Stimulated activated effector memory CD8-positive, alpha-beta T cell treated with anti-CD3 and anti-CD28 coated beads, Interleukin-12 subunit alpha, Interleukin-12 subunit beta, amount 100 ng/mL, for 72 hours (primary cell): ENCODE measurements at regions not wholly inside any gene's neighbourhood (a gene's known extent, or its start where the extent isn't known, plus 50 kb on each side); places are given as distances from the start of the nearest gene placed in this dataset.

ENCODE experiments used
- ATAC-seq: fragments of 150-1000 bp; cut with Tn5 transposase; 2 replicates; pipeline ENCODE4 v1.10.0; 2021
- DNase-seq, 2 donors: peaks; one replicate each; pipeline ENCODE4 v3.0.0; 2021 to 2022; ENCODE audit warnings: low spot score in 2 of 2
- H3K27ac Mint-ChIP-seq: one replicate; pipeline ENCODE4 v1.8.0; 2022; ENCODE audit warnings: mild to moderate bottlenecking, mixed read lengths
- H3K36me3 Mint-ChIP-seq: one replicate; pipeline ENCODE4 v1.8.0; 2022; ENCODE audit warnings: mild to moderate bottlenecking, mixed read lengths
- H3K4me1 Mint-ChIP-seq: one replicate; pipeline ENCODE4 v1.8.0; 2022; ENCODE audit warnings: mixed read lengths
- H3K4me3 Mint-ChIP-seq: one replicate; pipeline ENCODE4 v1.8.0; 2022; ENCODE audit warnings: mild to moderate bottlenecking, mixed read lengths
- H3K9me3 Mint-ChIP-seq: one replicate; pipeline ENCODE4 v1.8.0; 2022; ENCODE audit warnings: mixed read lengths

DNA sequence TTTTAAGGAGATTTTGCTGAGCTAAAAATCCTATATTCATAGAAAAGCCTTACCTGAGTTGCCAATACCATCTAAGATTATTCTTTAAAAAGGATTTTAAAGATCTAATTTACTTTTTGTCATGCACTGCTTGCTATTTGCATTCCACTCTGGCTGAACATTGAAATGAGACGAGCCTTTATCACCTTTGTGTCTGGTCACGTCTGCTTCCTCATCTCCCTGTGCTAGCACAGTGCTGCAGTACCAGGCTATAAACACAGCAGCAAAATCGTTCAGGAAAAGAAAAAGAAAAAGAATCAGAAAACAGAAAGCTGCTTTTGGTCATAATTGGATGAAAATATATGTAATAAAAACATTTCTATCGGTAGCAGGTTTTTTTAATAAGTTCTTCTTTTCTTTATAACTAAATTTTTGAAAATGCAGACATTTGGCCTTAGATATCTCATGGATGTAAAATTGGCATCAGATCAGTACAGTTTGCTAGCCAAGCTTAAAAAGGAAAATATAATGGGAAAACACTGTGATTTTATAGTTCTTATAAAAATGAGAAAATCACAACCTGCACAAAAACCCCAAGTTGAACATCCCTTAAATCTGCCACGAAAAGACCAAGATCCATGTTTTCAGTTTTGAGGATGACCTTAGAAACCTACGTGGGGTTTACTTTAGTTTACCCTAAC is 735.7 kb upstream of the CXADR start:
- Mint-ChIP-seq H3K4me1 (no peaks in the 10 kb centered on the region), H3K9me3 (peaks cover 19% of the 10 kb centered on the region), H3K4me3 (no peak overlapping the region), H3K27ac (no peak overlapping the region), H3K36me3 (no peaks in the 10 kb centered on the region)
- DNase-seq, result no peak
- ATAC-seq, result no peak

DNA sequence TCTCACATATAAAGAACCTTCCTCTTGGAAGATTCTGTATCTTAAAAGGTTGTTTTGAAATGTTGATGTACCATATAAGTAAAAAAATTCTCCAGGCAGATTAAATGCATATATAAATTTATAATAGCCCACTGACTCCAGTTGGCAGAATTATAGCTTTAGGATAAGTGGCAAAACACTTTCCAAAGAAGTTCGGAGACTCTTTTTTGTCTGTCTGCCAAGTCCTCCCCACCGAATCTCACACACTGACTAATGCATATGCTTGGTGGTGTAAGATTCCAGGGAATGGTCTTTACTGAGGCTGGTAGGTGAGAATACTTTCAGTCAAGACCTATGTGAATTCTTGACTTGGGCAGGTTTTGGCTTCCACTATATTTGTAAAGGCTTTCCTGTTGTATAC is 724.3 kb upstream of the CXADR start:
- no peak for DNase-seq
- Mint-ChIP-seq H3K4me3 (no peak overlapping the region), H3K27ac (no peak overlapping the region), H3K9me3 (peaks cover 9% of the 10 kb centered on the region), H3K4me1 (no peaks in the 10 kb centered on the region), H3K36me3 (no peaks in the 10 kb centered on the region)
- ATAC-seq, result no peak

DNA sequence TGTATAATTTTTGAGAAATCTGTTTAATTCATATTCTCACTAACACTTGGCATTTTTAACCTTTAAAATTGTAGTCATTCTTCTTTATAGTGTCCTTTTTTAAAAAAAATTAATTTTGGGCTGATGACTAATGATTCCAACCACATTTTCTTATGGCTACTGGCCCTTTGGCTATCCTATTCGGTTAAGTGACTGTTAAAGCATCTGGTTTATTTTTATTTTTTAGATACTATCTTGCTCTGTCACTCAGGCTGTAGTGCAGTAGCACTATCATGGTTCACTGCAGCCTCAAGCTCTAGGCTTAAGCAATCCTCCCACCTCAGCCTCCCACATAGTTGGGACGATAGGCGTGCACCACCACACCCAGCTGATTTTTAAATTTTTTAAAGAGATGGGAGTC is 723.2 kb upstream of the CXADR start:
- no peak for DNase-seq
- ATAC-seq, result no peak
- no peaks in the 10 kb centered on the region for H3K36me3 Mint-ChIP-seq
- no peak overlapping the region for H3K27ac Mint-ChIP-seq
- H3K4me3 Mint-ChIP-seq, result no peak overlapping the region
- no peaks in the 10 kb centered on the region for H3K4me1 Mint-ChIP-seq
- peaks cover 9% of the 10 kb centered on the region for H3K9me3 Mint-ChIP-seq

DNA sequence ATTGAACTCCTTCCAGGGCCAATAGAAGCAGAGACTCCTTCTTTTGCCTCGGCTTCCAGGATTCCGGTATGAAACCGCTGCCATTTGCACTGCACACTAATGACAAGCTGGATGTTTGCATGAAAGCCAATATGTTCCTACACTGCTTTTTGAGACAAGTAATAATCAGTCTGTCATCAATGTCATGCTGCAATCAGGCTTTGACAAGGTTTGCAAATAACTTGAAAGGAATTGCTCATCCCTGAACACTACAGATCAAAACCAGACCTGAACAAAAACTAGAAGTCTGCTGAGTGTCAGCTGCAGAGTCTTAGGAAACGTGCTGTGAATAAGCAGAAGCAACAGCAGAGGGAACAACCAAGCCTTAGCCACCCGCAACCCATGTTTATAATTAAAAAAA is 720.7 kb upstream of the CXADR start:
- H3K9me3 Mint-ChIP-seq, result peaks cover 9% of the 10 kb centered on the region
- no peaks in the 10 kb centered on the region for H3K4me1 Mint-ChIP-seq
- no peak overlapping the region for H3K27ac Mint-ChIP-seq
- DNase-seq (no peak), ATAC-seq (no peak)
- H3K4me3 Mint-ChIP-seq, result no peak overlapping the region
- H3K36me3 Mint-ChIP-seq, result no peaks in the 10 kb centered on the region

DNA sequence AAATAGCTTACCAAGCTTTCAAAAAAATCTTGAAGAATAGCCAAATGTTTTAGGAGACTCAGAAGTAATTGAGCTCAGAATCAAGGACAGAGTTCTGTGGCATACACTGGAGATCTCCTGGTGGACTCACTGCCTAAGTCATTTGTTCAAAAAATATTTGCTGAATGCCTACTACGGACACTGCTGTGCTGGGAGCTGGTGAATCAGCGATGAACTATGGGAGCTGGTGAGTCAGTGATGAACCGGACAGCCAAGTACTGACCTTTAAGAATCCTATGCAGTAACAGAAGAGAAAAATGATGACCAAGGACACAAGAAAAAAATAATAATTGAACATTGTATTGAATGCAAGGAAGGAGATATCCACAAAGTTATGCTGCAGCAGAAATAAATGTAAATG is 717.9 kb upstream of the CXADR start:
- DNase-seq (no peak), ATAC-seq (no peak)
- no peaks in the 10 kb centered on the region for H3K36me3 Mint-ChIP-seq
- peaks cover 7% of the 10 kb centered on the region for H3K9me3 Mint-ChIP-seq
- no peaks in the 10 kb centered on the region for H3K4me1 Mint-ChIP-seq
- H3K4me3 Mint-ChIP-seq, result no peak overlapping the region
- no peak overlapping the region for H3K27ac Mint-ChIP-seq

DNA sequence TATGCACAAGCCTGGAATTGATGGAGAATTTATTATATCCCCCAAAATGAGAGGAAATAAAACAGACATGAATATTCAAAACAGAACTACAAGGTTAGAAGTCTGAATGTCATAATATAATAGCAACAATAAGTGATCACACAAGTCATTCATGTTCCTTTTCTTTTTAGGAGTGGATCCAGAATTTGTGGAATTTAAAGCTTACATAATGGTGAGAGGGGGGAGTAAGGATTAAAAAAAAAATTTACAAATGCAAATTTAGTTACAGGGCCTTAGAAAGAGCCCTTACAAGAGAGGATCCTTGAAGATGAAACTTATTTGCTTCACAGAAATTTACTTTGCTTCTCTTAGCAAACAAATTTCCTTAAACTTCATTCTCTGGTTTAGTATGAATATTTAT is 716.1 kb upstream of the CXADR start:
- ATAC-seq (no peak), DNase-seq (no peak)
- H3K4me1 Mint-ChIP-seq, result no peaks in the 10 kb centered on the region
- no peak overlapping the region for H3K27ac Mint-ChIP-seq
- no peaks in the 10 kb centered on the region for H3K36me3 Mint-ChIP-seq
- no peak overlapping the region for H3K4me3 Mint-ChIP-seq
- peaks cover 10% of the 10 kb centered on the region for H3K9me3 Mint-ChIP-seq

DNA sequence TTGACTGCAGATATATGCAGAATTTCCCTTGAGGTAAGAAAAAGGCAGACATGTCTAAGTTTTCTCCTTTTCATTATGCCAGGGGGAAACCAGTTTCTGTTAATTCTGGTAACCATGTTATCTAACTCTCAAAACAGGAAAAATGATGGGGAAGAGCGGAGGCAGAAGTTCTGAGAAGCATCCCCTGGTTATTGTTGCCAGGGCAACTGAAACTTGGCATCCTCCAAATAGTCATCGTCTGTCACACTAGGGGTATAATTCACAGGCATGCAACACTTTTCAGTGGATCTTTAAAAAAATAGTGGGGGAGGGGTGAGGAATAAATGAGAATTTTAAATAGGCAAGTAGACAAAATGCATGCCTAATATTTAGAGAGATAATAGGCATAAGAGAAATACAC is 715.3 kb upstream of the CXADR start:
- H3K27ac Mint-ChIP-seq, result no peak overlapping the region
- no peak overlapping the region for H3K4me3 Mint-ChIP-seq
- peaks cover 10% of the 10 kb centered on the region for H3K9me3 Mint-ChIP-seq
- no peaks in the 10 kb centered on the region for H3K36me3 Mint-ChIP-seq
- ATAC-seq, result no peak
- no peak for DNase-seq
- no peaks in the 10 kb centered on the region for H3K4me1 Mint-ChIP-seq

DNA sequence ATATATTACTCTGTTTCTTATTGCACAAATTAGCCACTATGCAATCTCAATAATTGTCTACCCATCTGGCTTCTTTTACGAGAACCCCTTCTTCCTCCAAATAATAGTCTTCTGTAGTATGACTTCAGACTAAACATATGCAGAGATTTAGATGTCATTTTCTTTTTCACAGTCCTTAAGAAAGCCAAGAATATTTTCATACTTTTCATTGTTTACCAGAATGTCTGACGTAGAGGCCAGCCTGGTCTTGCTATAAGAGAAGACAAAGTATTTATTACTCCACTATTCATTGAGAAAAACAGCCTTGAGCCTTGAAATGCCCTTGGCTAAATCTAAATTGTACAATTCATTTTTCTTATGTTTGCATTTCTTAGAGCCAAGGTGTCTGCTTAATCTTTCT is 714.9 kb upstream of the CXADR start:
- peaks cover 10% of the 10 kb centered on the region for H3K9me3 Mint-ChIP-seq
- no peak for ATAC-seq
- H3K4me1 Mint-ChIP-seq, result no peaks in the 10 kb centered on the region
- no peak overlapping the region for H3K4me3 Mint-ChIP-seq
- H3K36me3 Mint-ChIP-seq, result no peaks in the 10 kb centered on the region
- no peak for DNase-seq
- no peak overlapping the region for H3K27ac Mint-ChIP-seq

DNA sequence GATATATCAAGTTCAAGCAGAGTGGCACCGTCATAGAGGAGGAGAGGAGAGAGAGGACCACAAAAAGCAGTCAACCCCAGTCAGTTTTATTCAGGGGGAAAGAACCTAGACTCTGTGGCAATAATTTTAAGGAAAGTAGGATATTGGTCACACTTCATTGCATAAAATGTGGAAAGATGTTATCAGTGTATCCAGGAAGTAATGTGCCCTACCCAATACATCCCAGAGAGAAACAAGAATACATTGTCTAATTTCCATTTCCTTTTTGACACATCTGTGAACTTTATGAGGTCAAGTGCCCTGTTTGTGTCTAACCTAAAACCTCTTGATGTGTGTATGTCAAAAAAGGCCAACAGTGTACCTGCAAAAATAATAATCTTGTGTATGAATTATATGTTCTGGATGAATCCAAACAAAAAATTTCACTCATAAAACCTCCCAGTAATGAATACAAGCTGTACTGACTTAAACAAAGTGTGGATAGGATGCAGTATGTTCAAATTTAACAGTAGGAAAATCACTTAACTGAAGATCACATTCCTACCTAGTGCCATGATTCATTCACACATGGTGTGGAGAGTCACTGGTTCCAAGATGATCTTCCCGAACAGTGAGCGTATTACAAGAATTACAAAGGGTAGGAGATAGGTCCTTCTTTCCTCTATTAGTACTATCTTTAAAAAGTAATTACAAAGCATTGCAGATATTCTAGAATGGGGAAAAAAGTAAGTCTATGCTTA is 712.1 kb upstream of the CXADR start:
- Mint-ChIP-seq H3K9me3 (peaks cover 14% of the 10 kb centered on the region), H3K27ac (no peak overlapping the region), H3K4me3 (no peak overlapping the region), H3K4me1 (no peaks in the 10 kb centered on the region), H3K36me3 (no peaks in the 10 kb centered on the region)
- ATAC-seq, result no peak
- no peak for DNase-seq

DNA sequence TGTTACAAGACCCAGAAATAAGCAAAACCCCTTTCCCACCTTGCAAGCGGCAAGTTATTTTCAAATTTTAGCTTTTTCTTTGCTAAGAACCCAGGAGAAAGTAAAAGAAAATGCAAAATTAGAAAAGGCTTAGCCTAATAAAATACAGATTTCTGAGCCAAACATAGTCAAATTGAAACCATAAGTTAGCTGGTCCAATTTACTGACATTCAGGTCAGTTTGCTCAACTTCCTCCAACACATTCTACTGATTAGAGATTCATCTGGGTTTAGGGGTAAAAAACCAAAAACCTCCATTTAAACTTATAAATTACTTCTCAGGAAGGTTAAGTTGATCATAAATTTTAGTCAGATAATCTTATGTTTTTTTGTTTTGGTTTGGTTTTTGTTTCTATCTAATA is 701.8 kb upstream of the CXADR start:
- DNase-seq, result no peak
- Mint-ChIP-seq H3K4me1 (no peaks in the 10 kb centered on the region), H3K36me3 (no peaks in the 10 kb centered on the region), H3K4me3 (no peak overlapping the region), H3K27ac (no peak overlapping the region), H3K9me3 (peaks cover 16% of the 10 kb centered on the region)
- ATAC-seq, result no peak

DNA sequence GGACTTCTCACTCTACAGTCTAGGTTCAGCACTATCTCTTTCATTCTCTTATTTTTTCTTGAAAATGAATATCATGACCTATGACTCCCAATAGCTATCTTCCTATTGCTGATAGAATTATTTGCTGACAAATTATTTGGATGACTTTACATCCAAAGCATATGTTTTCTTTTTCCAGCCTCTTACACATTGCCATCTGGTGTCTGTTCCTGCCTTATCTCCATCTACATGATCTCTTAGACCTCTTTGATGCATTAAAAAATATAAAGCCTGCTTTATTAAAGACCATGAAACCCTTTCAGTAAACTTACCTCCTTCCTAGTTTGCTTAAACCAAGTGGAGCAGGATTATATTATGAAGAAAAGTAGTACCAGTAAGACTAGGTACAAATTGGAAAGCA is 700.9 kb upstream of the CXADR start:
- Mint-ChIP-seq H3K4me3 (no peak overlapping the region), H3K36me3 (no peaks in the 10 kb centered on the region)

DNA sequence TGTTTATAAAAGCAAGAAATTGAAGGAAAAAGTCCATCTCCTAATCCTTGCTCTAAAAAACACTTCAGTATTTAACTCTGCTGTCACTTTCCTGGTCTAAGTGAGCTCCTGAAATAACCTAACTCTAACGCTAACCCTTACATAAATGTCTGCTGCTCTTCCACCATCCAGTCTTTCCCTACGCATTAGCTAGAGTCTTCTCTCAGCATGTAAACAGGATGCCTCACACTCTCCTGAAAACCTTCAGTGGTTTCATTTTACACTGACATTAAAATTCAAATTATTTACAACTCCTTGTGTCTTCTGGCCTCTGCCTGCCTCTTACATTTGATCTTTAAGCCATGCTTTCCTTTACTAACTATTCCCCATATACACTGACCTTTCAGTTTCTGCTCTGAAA is 697.6 kb upstream of the CXADR start:
- H3K4me3 Mint-ChIP-seq, result no peak overlapping the region
- H3K9me3 Mint-ChIP-seq, result peaks cover 11% of the 10 kb centered on the region
- DNase-seq (no peak), ATAC-seq (no peak)
- H3K4me1 Mint-ChIP-seq, result no peaks in the 10 kb centered on the region
- no peak overlapping the region for H3K27ac Mint-ChIP-seq
- no peaks in the 10 kb centered on the region for H3K36me3 Mint-ChIP-seq

More for the DNA sequence above, 700.9 kb upstream of the CXADR start:
- no peaks in the 10 kb centered on the region for H3K4me1 Mint-ChIP-seq
- no peak overlapping the region for H3K27ac Mint-ChIP-seq
- DNase-seq, result no peak
- no peak for ATAC-seq
- H3K9me3 Mint-ChIP-seq, result peaks cover 16% of the 10 kb centered on the region

DNA sequence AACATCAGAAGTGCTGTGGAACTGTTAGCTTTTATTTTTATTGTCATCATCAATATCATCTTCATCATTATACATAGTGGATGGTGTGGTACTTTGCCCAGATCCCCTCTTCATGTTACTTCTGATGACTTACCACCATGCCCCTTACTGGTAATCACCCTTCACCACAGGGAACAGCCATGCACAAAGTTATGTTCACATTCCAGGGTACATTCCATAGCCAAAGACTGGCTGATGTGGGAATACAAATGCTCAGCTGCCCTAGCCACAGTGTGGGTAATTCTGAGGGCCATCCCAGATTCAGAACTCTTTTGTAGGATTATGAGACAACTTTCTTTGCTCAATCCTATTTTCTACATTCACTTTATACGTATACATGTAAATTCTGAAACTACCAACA is 691.3 kb upstream of the CXADR start:
- H3K4me1 Mint-ChIP-seq, result no peaks in the 10 kb centered on the region
- H3K9me3 Mint-ChIP-seq, result peaks cover 15% of the 10 kb centered on the region
- ATAC-seq, result no peak

DNA sequence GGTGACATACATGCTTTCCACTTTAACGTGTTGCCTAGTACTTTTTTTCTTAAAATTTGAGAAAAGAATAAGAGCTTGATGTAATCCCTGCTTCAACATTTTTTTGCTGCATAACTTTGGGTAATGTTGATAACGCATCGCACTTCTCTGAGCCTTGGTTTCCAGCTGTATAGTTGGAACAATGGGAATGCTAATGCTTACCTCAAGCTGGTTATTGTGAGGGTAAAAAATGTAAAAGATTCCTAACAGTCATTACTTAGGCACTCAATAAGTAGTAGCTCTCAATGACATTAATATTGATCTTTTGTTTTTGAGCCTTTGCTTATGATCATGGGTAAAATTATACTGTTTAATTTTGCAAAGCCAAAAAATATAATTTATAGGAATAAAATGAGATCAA is 683.3 kb upstream of the CXADR start:
- Mint-ChIP-seq H3K9me3 (peaks cover 4% of the 10 kb centered on the region), H3K4me3 (no peak overlapping the region), H3K27ac (no peak overlapping the region), H3K4me1 (no peaks in the 10 kb centered on the region), H3K36me3 (no peaks in the 10 kb centered on the region)
- no peak for ATAC-seq
- DNase-seq, result no peak

More for the DNA sequence above, 691.3 kb upstream of the CXADR start:
- no peaks in the 10 kb centered on the region for H3K36me3 Mint-ChIP-seq
- no peak overlapping the region for H3K4me3 Mint-ChIP-seq
- DNase-seq, result no peak
- H3K27ac Mint-ChIP-seq, result no peak overlapping the region

DNA sequence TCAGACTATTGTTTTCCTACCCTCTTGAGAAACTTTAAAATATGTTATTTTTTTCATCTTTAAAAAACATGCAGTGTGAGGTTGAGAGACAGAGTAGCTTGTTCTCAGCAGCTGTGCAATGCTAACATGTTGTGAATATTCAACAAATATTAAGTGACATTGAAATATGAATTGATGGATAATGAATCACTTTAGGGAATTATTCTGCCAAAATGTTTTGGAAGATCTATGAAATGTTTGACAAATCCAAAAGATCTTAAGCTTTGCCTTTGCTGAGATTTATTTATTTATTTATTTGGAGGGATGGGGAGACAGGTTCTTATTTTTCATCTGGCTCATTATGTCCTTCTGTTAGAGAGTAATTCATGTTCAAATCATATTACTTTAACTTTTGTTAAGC is 680.1 kb upstream of the CXADR start:
- H3K9me3 Mint-ChIP-seq, result peaks cover 7% of the 10 kb centered on the region
- H3K4me3 Mint-ChIP-seq, result no peak overlapping the region
- H3K36me3 Mint-ChIP-seq, result no peaks in the 10 kb centered on the region
- no peaks in the 10 kb centered on the region for H3K4me1 Mint-ChIP-seq
- ATAC-seq (no peak), DNase-seq (no peak)
- H3K27ac Mint-ChIP-seq, result no peak overlapping the region

DNA sequence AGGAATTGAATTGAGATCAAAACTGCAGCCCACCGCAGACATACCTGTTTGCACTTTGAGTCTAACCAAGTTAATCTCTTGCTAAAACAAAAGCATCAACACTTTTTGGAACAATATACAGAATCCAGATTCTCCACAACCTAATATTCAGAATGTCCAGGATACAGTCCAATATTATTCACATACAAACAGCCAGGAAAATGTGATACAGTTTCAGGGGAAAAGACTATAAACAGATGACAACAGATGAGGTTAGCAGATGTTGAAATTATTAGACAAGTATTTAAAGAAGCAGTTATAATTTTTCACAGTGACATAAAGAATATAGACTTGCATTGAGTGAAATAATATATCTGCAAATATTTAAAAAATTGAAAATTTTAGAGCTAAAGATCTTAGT is 678.1 kb upstream of the CXADR start:
- Mint-ChIP-seq H3K36me3 (no peaks in the 10 kb centered on the region), H3K9me3 (peaks cover 9% of the 10 kb centered on the region), H3K4me1 (no peaks in the 10 kb centered on the region), H3K4me3 (no peak overlapping the region), H3K27ac (no peak overlapping the region)
- DNase-seq, result no peak
- no peak for ATAC-seq
